ENCODE measurements at regions not wholly inside any gene's neighbourhood (a gene's known extent, or its start where the extent isn't known, plus 50 kb on each side); places are given as distances from the start of the nearest gene placed in this dataset.

- CTCF ChIA-PET (ENCODE audit: unreplicated experiment): no interaction called here
- intact Hi-C loops (cut with micrococcal nuclease; ENCODE audit: unreplicated experiment): no loop called here
Observed at GRCh38 chr9:96048104-96048955, 172.8 kb downstream of the ERCC6L2 start.

GRCh38 chr9:96047741-96048103, 172.2 kb downstream of the ERCC6L2 start:
- Histone ChIP-seq H3K9me3 (ENCODE audit: low read length) (no peaks in the 10 kb centered on the region), H3K4me2 (ENCODE audit: low read length) (no peak overlapping the region), H3K9me2 (ENCODE audit: insufficient read depth, low read length) (no peaks in the 10 kb centered on the region), H3K4me3 (ENCODE audit: low read depth, low read length, poor library complexity, severe bottlenecking) (no peak overlapping the region), H2AFZ (ENCODE audit: low read length) (no peak overlapping the region), H3K79me2 (ENCODE audit: insufficient read depth, low read depth, low read length) (no peaks in the 10 kb centered on the region), H3K4me1 (ENCODE audit: insufficient read depth, low read length, poor library complexity, severe bottlenecking) (no peaks in the 10 kb centered on the region), H3K27ac (ENCODE audit: low read depth, low read length, poor library complexity, severe bottlenecking) (no peak overlapping the region), H4K20me1 (ENCODE audit: insufficient read depth, low read length) (no peaks in the 10 kb centered on the region), H3K36me3 (ENCODE audit: insufficient read depth, low read length) (no peaks in the 10 kb centered on the region)
- POLR2A ChIA-PET: interaction anchor here (0.7 kb wide), 2 partner anchors 28 to 352 kb away, joined by 3 read pairs; no protein-coding TSS in a partner anchor
- CTCF ChIA-PET (ENCODE audit: unreplicated experiment): no interaction called here
- DNase-seq (ENCODE audit: low spot score): no peak
- intact Hi-C loops (cut with micrococcal nuclease; ENCODE audit: unreplicated experiment): no loop called here
- no peak for TF ChIP-seq EZH2phosphoT487 (IDR thresholded peaks at IDR 0.05; ENCODE audit: borderline replicate concordance, low read depth, low read length)
- no peak for TF ChIP-seq CTCF (conservative IDR thresholded peaks at IDR 0.05; ENCODE audit: low read length)
- no TSS peak for BruUV-seq (replicated peaks)

More at GRCh38 chr9:96048104-96048955, 172.8 kb downstream of the ERCC6L2 start:
- no peak overlapping the region for H3K4me3 ChIP-seq (ENCODE audit: low read depth, low read length, poor library complexity, severe bottlenecking)
- H3K9me2 ChIP-seq (ENCODE audit: insufficient read depth, low read length): no peaks in the 10 kb centered on the region
- POLR2A ChIA-PET: interaction anchor here (0.6 to 0.8 kb wide), 4 partner anchors 22 to 681 kb away, joined by 3 read pairs; no protein-coding TSS in a partner anchor
- no peak overlapping the region for H3K4me2 ChIP-seq (ENCODE audit: low read length)
- no peaks in the 10 kb centered on the region for H4K20me1 ChIP-seq (ENCODE audit: insufficient read depth, low read length)
- no peaks in the 10 kb centered on the region for H3K4me1 ChIP-seq (ENCODE audit: insufficient read depth, low read length, poor library complexity, severe bottlenecking)
- no peak for DNase-seq (ENCODE audit: low spot score)
- no peaks in the 10 kb centered on the region for H3K79me2 ChIP-seq (ENCODE audit: insufficient read depth, low read depth, low read length)
- TF ChIP-seq EZH2phosphoT487 (IDR thresholded peaks at IDR 0.05; ENCODE audit: borderline replicate concordance, low read depth, low read length): no peak
- no peak for TF ChIP-seq CTCF (conservative IDR thresholded peaks at IDR 0.05; ENCODE audit: low read length)
- no peaks in the 10 kb centered on the region for H3K9me3 ChIP-seq (ENCODE audit: low read length)
- BruUV-seq (replicated peaks): no TSS peak
- no peak overlapping the region for H3K27ac ChIP-seq (ENCODE audit: low read depth, low read length, poor library complexity, severe bottlenecking)
- no peaks in the 10 kb centered on the region for H3K36me3 ChIP-seq (ENCODE audit: insufficient read depth, low read length)
- H2AFZ ChIP-seq (ENCODE audit: low read length): no peak overlapping the region

GRCh38 chr9:96047116-96047639, 171.7 kb downstream of the ERCC6L2 start:
- H3K9me2 ChIP-seq (ENCODE audit: insufficient read depth, low read length): no peaks in the 10 kb centered on the region
- H3K4me2 ChIP-seq (ENCODE audit: low read length): no peak overlapping the region
- no peak overlapping the region for H3K27ac ChIP-seq (ENCODE audit: low read depth, low read length, poor library complexity, severe bottlenecking)
- CTCF ChIA-PET (ENCODE audit: unreplicated experiment): no interaction called here
- no peak overlapping the region for H2AFZ ChIP-seq (ENCODE audit: low read length)
- intact Hi-C loops (cut with micrococcal nuclease; ENCODE audit: unreplicated experiment): no loop called here
- no peaks in the 10 kb centered on the region for H3K36me3 ChIP-seq (ENCODE audit: insufficient read depth, low read length)
- DNase-seq (ENCODE audit: low spot score): no peak
- BruUV-seq (replicated peaks): no TSS peak
- H3K9me3 ChIP-seq (ENCODE audit: low read length): no peaks in the 10 kb centered on the region
- H3K4me3 ChIP-seq (ENCODE audit: low read depth, low read length, poor library complexity, severe bottlenecking): no peak overlapping the region
- POLR2A ChIA-PET: interaction anchor here (0.6 kb wide), 1 partner anchor 45 kb away, joined by 5 read pairs; no protein-coding TSS in a partner anchor
- H3K79me2 ChIP-seq (ENCODE audit: insufficient read depth, low read depth, low read length): no peaks in the 10 kb centered on the region
- H4K20me1 ChIP-seq (ENCODE audit: insufficient read depth, low read length): no peaks in the 10 kb centered on the region
- no peaks in the 10 kb centered on the region for H3K4me1 ChIP-seq (ENCODE audit: insufficient read depth, low read length, poor library complexity, severe bottlenecking)
- no peak for TF ChIP-seq CTCF (conservative IDR thresholded peaks at IDR 0.05; ENCODE audit: low read length)
- TF ChIP-seq EZH2phosphoT487 (IDR thresholded peaks at IDR 0.05; ENCODE audit: borderline replicate concordance, low read depth, low read length): no peak
